ENCODE measurements at regions not wholly inside any gene's neighbourhood (a gene's known extent, or its start where the extent isn't known, plus 50 kb on each side); places are given as distances from the start of the nearest gene placed in this dataset.
"Not testable (repeated sequence)": the region's sequence is repeated elsewhere in the genome, so short reads cannot be mapped to it uniquely, and the experiment has no call there.

- DNase-seq (ENCODE audit: low spot score): no peak
These were observed 346.9 kb upstream of the PSMD7 start for GRCh38 chr16:73949574-73950320.

- no peak for DNase-seq (ENCODE audit: low spot score)
These were observed 351.0 kb upstream of the PSMD7 start for GRCh38 chr16:73945631-73946030.

GRCh38 chr16:73943184-73943583, 353.4 kb upstream of the PSMD7 start:
- DNase-seq (ENCODE audit: low spot score): not testable (repeated sequence)

- DNase-seq (ENCODE audit: low spot score): not testable (repeated sequence)
These were observed 355.8 kb upstream of the PSMD7 start for GRCh38 chr16:73940786-73941185.

- DNase-seq (ENCODE audit: low spot score): no peak
These were observed 372.7 kb upstream of the PSMD7 start for GRCh38 chr16:73923951-73924350.

- no peak for DNase-seq (ENCODE audit: low spot score)
These were observed 375.3 kb upstream of the PSMD7 start for GRCh38 chr16:73921295-73921694.

DNA sequence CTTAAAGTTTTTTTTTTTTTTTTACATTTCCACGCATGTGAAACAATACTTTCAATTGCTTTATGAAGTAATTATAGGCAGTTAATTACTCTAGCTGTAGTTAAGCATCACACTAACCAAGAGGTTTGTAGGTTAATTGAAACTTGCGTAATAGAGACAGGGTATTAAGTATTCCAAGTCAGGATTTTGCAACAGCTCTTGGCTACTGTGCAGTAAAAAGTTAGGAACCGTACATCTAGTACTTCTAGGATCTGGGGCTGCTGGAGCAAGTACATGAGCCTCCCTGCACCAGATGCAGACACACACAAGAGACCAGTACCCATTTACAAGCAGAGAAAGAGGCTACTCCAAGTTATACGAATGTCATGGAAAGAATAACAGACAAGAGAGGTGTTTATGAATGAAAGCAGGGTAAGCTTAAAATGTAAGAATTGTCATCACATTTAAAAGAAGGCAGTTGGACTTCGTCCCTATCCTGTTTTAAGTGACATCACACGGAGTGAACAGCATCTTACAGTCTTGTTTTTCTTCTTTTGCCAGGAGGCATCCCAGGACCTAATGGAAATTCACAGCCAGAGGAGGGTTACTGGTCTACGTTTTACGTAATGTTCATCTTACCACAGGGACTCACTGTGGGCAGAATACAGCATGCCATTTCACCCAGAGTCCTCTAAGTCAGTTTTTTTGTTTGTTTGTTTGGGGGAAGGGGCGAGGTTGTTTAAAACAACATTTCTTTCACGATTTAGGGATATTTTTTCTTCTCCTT, 379.6 kb upstream of the PSMD7 start:
- no peak for DNase-seq (ENCODE audit: low spot score)

GRCh38 chr16:73915935-73916334, 380.7 kb upstream of the PSMD7 start:
- no peak for DNase-seq (ENCODE audit: low spot score)

DNA sequence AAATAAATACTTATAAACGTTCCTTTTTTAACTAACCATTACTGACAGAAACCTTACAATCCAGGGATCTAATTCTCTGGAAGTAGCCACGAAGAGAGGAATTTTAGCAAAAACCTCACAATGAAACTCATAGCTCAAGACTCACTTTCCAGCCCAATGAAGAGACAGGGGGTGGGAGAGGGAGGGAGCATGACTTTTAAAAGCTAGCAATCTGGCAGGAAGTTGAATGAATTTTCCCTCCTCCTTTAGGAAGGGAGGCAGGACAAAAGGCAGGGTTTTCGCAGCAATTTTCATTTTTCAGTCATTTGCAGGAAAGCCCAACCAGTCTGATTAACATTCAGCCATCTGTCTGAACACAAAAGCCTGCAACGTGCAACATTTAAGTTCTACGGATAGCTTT, 381.5 kb upstream of the PSMD7 start:
- no peak for DNase-seq (ENCODE audit: low spot score)

DNA sequence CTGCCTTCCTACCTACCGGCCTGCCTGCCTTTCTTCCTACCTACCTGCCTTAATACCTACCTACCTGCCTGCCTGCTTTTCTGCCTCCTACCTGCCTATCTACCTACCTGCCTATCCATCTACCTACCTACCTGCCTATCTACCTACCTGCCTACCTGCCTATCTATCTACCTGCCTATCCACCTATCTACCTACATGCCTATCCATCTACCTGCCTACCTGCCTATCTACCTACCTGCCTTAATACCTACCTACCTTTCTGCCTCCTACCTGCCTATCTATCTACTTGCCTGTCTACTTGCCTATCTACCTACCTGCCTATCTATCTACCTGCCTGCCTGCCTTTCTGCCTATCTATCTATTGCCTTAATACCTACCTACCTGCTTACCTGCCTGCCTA, 383.8 kb upstream of the PSMD7 start:
- no peak for DNase-seq (ENCODE audit: low spot score)

GRCh38 chr16:73912281-73912680, 384.3 kb upstream of the PSMD7 start:
- no peak for DNase-seq (ENCODE audit: low spot score)

- DNase-seq (ENCODE audit: low spot score): no peak
These were observed 387.0 kb upstream of the PSMD7 start for GRCh38 chr16:73909529-73910035.

GRCh38 chr16:73891129-73891542, 405.5 kb upstream of the PSMD7 start:
- no peak for DNase-seq (ENCODE audit: low spot score)

- no peak for DNase-seq (ENCODE audit: low spot score)
These were observed 406.2 kb upstream of the PSMD7 start for GRCh38 chr16:73890186-73891128.

- DNase-seq (ENCODE audit: low spot score): no peak
These were observed 407.6 kb upstream of the PSMD7 start for GRCh38 chr16:73888840-73889490.

GRCh38 chr16:73887911-73888310, 408.7 kb upstream of the PSMD7 start:
- DNase-seq (ENCODE audit: low spot score): no peak

DNA sequence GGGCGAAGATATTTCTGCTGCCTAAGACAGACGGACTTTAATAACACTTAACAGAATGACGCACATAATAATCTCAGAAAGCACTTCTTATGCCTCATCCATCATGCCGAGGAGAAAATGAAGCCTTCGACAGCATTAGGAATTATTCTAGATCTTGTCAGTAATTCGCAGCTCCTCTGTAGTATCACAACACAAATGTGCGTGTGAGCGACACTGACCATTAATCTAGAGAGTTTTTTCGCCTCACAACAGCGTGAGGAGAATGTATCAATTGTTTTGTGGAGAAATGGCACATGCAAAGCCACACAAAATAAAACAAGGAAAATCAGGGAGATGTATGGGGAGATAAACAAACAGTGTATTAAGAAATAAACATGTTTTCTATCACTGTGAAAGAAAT, 410.2 kb upstream of the PSMD7 start:
- DNase-seq (ENCODE audit: low spot score): no peak

- no peak for DNase-seq (ENCODE audit: low spot score)
These were observed 411.3 kb upstream of the PSMD7 start for GRCh38 chr16:73885319-73885718.

DNA sequence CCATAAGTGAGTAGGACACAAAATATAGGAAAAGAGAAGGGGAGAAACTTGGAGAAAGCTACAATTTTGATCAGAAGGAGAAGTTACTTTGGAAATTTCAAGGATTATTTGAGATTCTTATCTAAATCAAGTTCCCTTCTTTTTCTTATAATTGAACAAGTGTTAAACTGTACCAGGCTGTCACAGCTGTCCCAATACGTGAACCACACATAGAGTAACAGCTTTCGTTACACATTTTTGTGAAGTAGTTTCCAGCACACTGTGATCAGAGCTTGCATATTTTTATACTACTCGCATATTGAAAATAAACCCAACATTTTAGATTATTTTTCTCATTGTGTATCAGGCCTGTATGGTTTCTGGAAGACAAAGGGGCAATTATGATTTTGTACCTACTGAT, 412.8 kb upstream of the PSMD7 start:
- no peak for DNase-seq (ENCODE audit: low spot score)

DNA sequence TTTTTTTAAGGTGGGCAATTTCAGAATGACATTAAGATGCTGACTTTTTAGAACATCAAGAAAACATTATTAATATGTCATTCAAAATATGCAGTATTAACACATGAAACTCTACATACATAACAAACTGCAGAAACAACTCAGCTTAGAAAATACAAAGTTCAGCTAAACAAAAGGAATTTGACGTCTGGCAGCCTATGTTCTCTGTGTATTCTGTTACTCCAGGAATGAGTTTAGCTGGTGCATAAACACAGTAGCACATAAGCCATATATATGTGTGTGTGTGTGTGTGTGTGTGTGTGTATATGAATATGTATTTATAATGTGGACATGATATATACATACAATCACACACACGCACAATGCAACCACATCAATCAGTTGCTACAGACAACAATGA, 413.5 kb upstream of the PSMD7 start:
- DNase-seq (ENCODE audit: low spot score): no peak

DNA sequence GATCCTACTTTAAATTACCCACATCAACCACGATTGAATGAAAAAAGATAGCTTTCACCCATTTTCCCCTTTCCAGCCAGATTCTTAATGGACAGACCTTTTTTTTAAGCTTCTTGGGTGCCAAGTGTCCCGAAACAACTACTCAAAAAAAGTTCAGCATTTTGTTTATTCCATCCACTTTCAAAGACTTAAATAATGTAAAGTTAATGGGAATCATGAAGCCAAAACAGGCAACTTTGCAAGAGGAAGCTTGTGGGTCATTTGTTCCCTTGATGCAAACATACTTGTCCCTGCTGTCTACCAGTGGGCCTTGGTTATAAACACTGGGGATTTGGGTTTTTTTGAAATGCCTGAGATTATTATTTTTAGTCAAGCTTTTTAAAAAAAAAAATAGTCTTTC, 414.0 kb upstream of the PSMD7 start:
- no peak for DNase-seq (ENCODE audit: low spot score)

DNA sequence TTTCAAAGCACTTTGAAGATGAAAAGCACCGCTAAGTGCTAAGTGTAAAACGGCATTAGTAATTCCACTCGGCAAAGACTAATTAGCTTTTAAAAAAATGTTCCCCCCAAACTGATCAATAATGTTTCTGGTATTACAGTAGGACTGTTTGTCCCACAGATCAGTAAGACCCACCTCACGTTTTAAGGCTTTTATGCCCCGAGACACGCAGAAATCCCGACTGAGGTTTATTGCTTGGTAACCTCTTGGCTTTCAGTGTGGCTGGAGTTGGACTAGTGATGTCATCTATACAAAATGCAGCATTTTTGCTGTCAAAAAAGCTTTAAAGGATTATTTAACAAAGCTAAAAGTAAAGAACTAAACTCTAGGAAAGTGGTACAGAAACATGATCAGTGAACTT, 414.6 kb upstream of the PSMD7 start:
- no peak for DNase-seq (ENCODE audit: low spot score)

All from pons (tissue), 1 donor.